Hepatocyte (in vitro differentiated cells): ENCODE measurements at regions not wholly inside any gene's neighbourhood (a gene's known extent, or its start where the extent isn't known, plus 50 kb on each side); places are given as distances from the start of the nearest gene placed in this dataset.

Experiments used
- DNase-seq: peaks from one replicate; pipeline ENCODE4 v3.0.0-alpha.2; 2016; ENCODE audit warnings: low spot score
- H2AFZ ChIP-seq: fragments of 200-600 bp; sonication (generic); 2 replicates; pipeline ENCODE4 v1.6.0; 2016; ENCODE audit warnings: antibody characterized with exemption, mild to moderate bottlenecking
- H3K27ac ChIP-seq: fragments of 200-600 bp; sonication (generic); 2 replicates; pipeline ENCODE4 v1.5.1; 2016; ENCODE audit warnings: mild to moderate bottlenecking
- H3K27me3 ChIP-seq: fragments of 200-600 bp; sonication (generic); 2 replicates; pipeline ENCODE4 v1.6.1; 2016
- H3K36me3 ChIP-seq: fragments of 200-600 bp; sonication (generic); replicated peaks from 2 replicates; pipeline ENCODE4 v1.5.1; 2016; ENCODE audit warnings: low read depth; ENCODE audit not compliant: insufficient read depth
- H3K4me1 ChIP-seq: fragments of 200-600 bp; sonication (generic); 2 replicates; pipeline ENCODE4 v1.5.1; 2016; ENCODE audit warnings: mild to moderate bottlenecking, moderate library complexity; ENCODE audit not compliant: insufficient read depth
- H3K4me2 ChIP-seq: fragments of 200-600 bp; sonication (generic); 2 replicates; pipeline ENCODE4 v1.6.0; 2016
- H3K4me3 ChIP-seq: fragments of 200-600 bp; sonication (generic); 2 replicates; pipeline ENCODE4 v1.5.1; 2016; ENCODE audit warnings: mild to moderate bottlenecking
- H3K79me2 ChIP-seq: fragments of 200-600 bp; sonication (generic); 2 replicates; pipeline ENCODE4 v1.6.0; 2017; ENCODE audit warnings: mild to moderate bottlenecking
- H3K9me2 ChIP-seq: fragments of 200-600 bp; sonication (generic); replicated peaks from 2 replicates; pipeline ENCODE4 v1.6.0; 2017; ENCODE audit warnings: mild to moderate bottlenecking; ENCODE audit not compliant: insufficient read depth
- H3K9me3 ChIP-seq: fragments of 200-600 bp; sonication (generic); 2 replicates; pipeline ENCODE4 v1.5.1; 2016; ENCODE audit warnings: low read depth, mild to moderate bottlenecking
- H4K20me1 ChIP-seq: fragments of 200-600 bp; sonication (generic); 2 replicates; pipeline ENCODE4 v1.6.0; 2016; ENCODE audit warnings: mild to moderate bottlenecking; ENCODE audit not compliant: insufficient read depth, poor library complexity, severe bottlenecking
- EZH2 ChIP-seq: fragments of 200-600 bp; sonication (generic); IDR thresholded peaks from 2 replicates; pipeline ENCODE4 v1.6.1; 2016; ENCODE audit warnings: antibody characterized with exemption, mild to moderate bottlenecking, borderline replicate concordance
- EZH2phosphoT487 ChIP-seq: fragments of 200-600 bp; sonication (generic); IDR thresholded peaks from one replicate; pipeline ENCODE4 v1.6.1; 2018; ENCODE audit warnings: antibody characterized with exemption, mild to moderate bottlenecking, low read depth, moderate library complexity; ENCODE audit not compliant: unreplicated experiment, severe bottlenecking
- WGBS: methylation state at CpG from one replicate; pipeline ENCODE4 v1.1.6; 2016; ENCODE audit warnings: low lambda C conversion rate; ENCODE audit errors: missing lambda C conversion rate; 5-methylcytosine and 5-hydroxymethylcytosine counted together
- TF ChIP-seq, protein P1 (sequence below): fragments of 200-600 bp; sonication (generic); IDR thresholded peaks from 2 replicates; pipeline ENCODE4 v1.5.1; 2016; ENCODE audit warnings: antibody characterized with exemption, mild to moderate bottlenecking; ENCODE audit not compliant: poor library complexity

DNA sequence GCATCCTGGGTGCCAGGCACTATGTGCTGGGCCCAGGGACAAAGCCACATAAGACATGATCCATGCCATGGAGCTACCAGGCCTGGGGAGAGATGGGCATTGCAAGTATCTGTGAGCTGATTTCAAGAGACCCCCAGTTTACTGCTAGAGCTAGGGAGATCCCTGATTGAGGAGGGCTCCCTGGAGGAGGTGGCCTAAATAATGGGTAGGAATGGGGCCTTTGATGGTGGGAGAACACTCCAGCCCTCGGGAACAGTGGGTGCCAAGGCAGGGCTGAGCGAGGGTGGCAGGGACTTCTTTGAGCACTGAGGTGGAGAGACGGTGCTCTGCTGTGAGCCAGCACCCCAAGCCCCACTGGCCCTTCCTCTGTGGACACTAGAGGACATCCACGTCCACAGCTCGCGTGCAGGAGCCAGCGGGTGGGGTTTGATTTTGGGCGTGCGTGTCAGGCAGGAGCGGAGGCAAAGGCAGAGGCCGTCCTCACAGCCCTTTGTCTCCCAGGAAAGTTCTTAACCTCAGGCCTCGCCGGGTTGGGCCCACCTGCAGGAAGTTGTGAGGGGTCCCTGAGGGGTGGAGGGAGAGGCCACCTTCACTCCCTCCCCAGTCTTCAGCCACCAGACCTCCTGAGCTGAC, 52.9 kb upstream of the PPARA start:
- no peaks in the 10 kb centered on the region for H3K9me3 ChIP-seq
- H3K9me2 ChIP-seq = no peaks in the 10 kb centered on the region
- no peaks in the 10 kb centered on the region for H3K36me3 ChIP-seq
- H3K27ac ChIP-seq = no peak overlapping the region
- no peak overlapping the region for H3K4me2 ChIP-seq
- H4K20me1 ChIP-seq = no peaks in the 10 kb centered on the region
- no peak overlapping the region for H2AFZ ChIP-seq
- no peak for DNase-seq
- no peaks in the 10 kb centered on the region for H3K79me2 ChIP-seq
- TF ChIP-seq, protein P1, sequence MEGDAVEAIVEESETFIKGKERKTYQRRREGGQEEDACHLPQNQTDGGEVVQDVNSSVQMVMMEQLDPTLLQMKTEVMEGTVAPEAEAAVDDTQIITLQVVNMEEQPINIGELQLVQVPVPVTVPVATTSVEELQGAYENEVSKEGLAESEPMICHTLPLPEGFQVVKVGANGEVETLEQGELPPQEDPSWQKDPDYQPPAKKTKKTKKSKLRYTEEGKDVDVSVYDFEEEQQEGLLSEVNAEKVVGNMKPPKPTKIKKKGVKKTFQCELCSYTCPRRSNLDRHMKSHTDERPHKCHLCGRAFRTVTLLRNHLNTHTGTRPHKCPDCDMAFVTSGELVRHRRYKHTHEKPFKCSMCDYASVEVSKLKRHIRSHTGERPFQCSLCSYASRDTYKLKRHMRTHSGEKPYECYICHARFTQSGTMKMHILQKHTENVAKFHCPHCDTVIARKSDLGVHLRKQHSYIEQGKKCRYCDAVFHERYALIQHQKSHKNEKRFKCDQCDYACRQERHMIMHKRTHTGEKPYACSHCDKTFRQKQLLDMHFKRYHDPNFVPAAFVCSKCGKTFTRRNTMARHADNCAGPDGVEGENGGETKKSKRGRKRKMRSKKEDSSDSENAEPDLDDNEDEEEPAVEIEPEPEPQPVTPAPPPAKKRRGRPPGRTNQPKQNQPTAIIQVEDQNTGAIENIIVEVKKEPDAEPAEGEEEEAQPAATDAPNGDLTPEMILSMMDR = no peak
- TF ChIP-seq EZH2 (no peak), EZH2phosphoT487 (no peak)
- H3K27me3 ChIP-seq = no peaks in the 10 kb centered on the region
- no peaks in the 10 kb centered on the region for H3K4me1 ChIP-seq
- H3K4me3 ChIP-seq = no peak overlapping the region
- WGBS = 91% methylated on average over 11 of the region's 13 CpGs

DNA sequence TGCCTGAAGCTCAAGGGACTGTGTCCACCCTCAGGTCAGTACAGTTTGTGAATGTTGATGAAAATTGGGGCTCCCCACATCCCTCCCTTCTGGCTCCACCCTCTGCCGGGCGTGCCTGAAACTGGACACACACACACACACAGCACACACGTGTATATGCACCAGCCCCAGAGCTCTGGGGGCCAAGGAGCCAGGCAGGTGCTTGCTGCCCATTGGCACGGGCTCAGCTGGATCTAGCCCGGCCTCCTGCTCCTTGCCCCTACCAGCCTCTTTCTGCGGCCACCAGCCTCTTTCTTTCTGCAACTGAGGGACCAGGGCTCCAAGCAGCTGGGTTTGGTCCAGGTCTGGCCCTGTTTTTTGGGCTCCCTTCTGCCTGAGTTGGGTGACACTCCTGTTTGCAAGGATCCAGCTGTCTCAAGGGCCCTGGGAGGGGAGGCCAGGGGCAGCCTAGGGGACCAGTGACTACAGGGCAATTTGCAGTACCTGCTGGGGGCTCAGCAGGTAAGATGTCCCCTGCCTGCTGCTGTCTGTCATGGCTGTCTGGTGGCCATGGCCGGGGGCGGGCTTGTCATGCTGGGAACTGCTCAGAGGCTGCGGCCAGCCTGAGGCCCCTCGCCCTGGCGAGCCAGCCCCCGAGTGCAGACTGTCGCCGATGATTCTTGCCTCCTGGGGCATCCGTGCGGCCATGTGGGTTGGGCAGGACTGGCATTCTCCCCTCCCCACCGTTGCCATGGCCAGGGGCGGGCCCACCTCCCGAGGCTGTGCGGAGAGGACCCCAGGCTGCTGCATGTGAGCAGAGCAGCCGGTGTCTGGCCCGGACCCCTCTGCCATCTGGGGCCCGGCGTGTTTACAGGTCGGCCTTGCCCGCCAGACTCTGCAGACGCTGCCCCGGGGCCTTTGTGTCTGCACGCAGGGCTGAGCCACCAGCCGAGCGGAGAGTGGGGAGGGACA, 51.5 kb upstream of the PPARA start:
- TF ChIP-seq, protein P1 = no peak
- no peak for TF ChIP-seq EZH2phosphoT487
- TF ChIP-seq EZH2 = no peak
- no peaks in the 10 kb centered on the region for H3K9me3 ChIP-seq
- no peaks in the 10 kb centered on the region for H3K27me3 ChIP-seq
- no peaks in the 10 kb centered on the region for H4K20me1 ChIP-seq
- H3K4me2 ChIP-seq = no peak overlapping the region
- no peak overlapping the region for H2AFZ ChIP-seq
- no peaks in the 10 kb centered on the region for H3K79me2 ChIP-seq
- no peak overlapping the region for H3K4me3 ChIP-seq
- no peaks in the 10 kb centered on the region for H3K36me3 ChIP-seq
- no peaks in the 10 kb centered on the region for H3K9me2 ChIP-seq
- no peak overlapping the region for H3K27ac ChIP-seq
- no peaks in the 10 kb centered on the region for H3K4me1 ChIP-seq
- no peak for DNase-seq
- WGBS = 84% methylated on average over 29 of the region's 31 CpGs

DNA sequence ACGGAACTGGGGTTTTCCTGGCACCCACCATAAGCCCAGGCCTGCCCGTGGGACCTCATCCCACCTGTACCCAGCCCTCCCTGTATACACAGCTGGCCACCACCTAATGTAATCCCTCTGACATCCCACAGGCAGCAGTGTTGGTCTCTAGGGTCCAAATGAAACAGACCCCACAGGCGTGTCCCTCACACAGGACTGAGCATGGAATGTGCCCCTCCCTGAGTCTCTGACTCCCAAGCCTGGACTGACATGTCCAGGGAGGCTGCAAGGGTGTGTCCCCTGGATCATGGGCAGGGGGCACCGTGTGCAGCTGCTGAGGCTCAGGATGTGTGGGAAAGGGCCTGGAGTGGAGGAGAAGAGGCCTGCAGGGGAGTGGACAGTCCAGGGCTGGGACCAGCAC, 50.6 kb upstream of the PPARA start:
- H3K4me3 ChIP-seq = no peak overlapping the region
- no peaks in the 10 kb centered on the region for H3K27me3 ChIP-seq
- H2AFZ ChIP-seq = no peak overlapping the region
- WGBS = 84% methylated on average over 4 of the region's 4 CpGs
- no peaks in the 10 kb centered on the region for H4K20me1 ChIP-seq
- H3K36me3 ChIP-seq = no peaks in the 10 kb centered on the region
- DNase-seq = no peak
- no peak overlapping the region for H3K27ac ChIP-seq
- TF ChIP-seq, protein P1 = no peak
- no peak for TF ChIP-seq EZH2phosphoT487
- TF ChIP-seq EZH2 = no peak
- H3K9me3 ChIP-seq = no peaks in the 10 kb centered on the region
- H3K9me2 ChIP-seq = no peaks in the 10 kb centered on the region
- no peaks in the 10 kb centered on the region for H3K79me2 ChIP-seq
- H3K4me2 ChIP-seq = no peak overlapping the region
- H3K4me1 ChIP-seq = no peaks in the 10 kb centered on the region
